GM19452 (cell line): ENCODE measurements at regions not wholly inside any gene's neighbourhood (a gene's known extent, or its start where the extent isn't known, plus 50 kb on each side); places are given as distances from the start of the nearest gene placed in this dataset.
"Not testable (repeated sequence)": the region's sequence is repeated elsewhere in the genome, so short reads cannot be mapped to it uniquely, and the experiment has no call there.

Experiments used
- ATAC-seq: cut with Tn5 transposase; IDR thresholded peaks from one replicate; pipeline ENCODE4 v1.9.1; 2021; ENCODE audit not compliant: unreplicated experiment

DNA sequence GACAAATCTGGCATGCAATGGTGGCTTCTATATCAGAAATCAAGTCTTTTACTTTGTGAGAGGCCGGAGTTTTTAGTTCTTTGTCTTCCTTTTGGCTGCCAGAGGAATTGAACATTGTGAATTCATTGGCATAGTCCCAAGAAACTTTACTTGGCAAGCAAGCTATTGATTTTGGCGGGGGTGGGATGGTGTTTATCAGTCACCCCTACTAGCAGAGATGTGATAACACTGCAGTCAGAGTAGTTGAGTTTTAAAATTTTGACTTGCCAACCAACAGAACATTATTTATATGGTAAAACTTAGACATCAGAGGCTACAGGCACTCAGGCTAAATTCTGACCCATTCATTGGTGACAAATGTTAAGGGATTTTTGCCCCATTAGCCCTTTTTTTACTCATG lies 129.7 kb downstream of the FAM72C start:
- ATAC-seq, result not testable (repeated sequence)

DNA sequence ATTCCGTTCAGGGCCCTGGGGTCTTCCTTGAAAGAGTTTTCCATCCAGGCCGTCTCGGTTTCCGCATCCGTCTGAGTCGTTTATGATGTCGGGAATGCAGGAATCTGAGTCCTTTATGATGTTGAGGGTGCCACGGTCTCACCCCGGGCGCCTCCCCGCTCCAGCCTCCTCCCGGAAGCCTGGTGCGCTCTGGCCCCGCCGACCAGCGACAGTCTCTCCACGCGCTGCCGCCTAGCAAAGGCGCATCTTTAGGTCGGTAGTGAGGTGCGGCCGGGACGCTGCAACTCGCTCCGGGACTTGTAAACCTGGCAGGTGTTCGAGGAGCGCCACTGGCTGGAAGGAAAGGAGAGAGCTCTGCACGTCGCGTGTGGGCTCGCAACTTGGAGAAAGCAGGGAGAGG lies 132.6 kb downstream of the FAM72C start:
- ATAC-seq, result not testable (repeated sequence)

DNA sequence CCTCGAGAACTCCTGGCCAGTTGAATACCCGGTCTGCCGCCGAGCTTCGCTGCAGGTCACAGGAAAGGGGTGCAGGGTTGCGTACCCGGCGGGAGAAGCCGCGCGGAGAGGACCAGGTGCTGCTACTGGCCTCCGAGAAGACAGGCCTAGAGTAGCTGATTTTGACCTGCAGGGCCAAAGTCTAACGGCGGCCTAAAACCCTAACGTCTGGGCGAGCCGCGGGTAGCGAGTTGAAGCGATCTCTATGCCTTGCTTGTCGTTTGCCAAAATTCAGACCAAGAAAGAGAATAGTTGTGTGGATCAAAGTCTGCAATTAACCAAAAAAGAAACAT lies 133.2 kb downstream of the FAM72C start:
- not testable (repeated sequence) for ATAC-seq

DNA sequence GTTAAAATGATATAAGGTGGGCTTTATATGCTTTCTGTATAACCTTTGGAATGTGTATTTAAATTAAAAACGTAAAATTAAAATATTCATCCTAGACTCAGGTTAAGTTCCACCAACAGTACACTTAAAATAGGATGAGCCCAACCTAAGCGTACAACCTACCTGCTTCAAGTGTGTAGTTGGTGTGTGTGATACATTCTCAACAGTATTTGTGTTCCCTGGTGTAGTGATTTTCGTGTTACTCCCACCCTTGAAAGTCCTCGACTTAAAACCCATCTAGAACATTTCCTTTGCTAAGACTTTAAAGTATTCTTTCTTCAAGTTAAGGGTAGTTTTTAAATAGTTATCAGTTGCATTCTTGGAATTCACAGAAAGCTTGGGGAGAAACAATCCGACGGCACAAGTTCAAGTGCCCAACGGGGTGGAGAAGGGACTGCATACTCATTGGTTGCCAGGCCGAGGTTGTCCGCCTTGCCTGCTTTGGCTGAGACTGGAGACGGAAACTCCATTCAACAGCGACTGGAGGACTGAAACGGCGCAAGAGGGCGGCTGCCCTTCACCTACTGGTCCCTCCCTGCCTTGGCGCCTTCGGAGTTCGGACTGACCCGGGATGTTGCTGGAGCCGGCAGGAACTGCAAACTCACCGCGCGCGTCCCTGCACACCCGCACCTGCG lies 133.7 kb downstream of the FAM72C start:
- ATAC-seq, result not testable (repeated sequence)

DNA sequence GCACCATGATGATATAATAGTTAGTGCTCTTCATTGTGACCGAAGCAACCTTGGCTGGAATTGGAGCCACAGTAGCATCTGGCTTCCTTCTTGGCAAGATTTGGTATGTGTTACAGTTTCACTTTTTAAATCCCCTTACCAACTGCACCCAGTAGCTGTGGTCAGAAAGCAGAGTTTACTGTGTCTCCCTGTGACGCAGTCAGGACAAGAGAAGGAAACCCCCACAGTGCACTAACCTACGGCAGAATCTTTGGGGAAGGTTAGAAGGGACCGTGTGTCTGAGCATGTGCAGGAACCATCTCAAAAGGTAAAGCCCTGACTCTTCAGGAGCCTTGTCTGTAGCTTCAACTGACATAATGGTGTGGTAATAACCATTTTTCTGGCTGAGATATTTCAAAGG lies 138.4 kb downstream of the FAM72C start:
- ATAC-seq, result not testable (repeated sequence)

DNA sequence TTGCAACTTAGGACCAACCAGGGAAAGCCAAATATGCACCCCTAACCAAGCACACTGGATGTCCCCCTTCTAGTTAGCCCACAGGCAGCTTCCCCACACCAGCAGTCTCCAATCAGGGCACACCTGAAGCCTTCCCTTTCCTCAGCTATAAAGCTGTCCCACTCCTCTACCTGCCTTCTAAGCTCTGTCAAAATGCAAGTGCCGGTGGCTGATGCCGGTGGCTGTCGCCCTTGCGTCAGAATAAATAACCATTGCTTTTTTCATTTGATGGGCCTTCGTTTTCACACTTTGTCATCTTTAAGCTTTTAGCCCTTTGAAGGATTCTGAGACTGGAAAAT lies 139.4 kb downstream of the FAM72C start:
- ATAC-seq, result not testable (repeated sequence)

DNA sequence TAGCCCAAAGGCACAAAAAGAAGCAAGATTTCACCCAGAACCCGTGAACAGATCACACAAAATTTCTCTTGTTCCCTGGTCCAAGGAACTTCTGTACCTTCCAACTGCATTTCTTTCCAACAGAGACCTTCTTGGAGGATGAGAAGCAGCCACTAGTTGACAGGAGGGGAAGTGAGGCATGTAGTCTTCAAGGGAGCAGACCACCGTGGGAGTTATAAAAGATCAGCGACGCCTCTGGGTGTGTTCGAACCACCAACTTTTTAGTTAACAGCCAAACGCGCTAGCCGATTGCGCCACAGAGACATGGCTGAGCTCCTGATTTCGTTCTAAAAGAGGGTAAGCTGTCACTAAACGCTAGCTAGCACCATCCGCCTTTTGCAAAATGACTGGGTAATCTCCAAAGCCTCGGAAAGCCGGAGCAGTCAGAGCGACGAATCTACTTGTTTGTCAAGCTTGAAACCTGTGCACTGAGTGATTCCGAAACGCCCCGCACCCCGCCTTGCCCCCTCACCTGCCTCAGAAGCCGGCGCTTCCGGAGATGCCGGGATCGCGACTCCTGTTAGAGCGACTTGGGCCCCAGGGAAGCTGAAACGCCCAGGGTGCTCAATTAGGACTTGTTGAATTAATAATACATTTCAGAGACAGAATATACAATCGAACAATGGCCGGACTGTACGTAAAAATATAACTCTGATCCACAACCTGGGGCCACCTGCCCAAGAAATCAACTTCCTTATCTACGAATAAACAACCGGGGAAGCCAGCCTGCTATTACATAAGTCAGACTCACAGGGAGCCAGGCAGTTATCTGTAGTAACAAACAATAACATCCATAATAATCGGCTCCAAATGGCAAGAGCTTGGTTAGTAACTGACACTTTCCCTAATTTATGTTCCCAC lies 140.1 kb downstream of the FAM72C start:
- not testable (repeated sequence) for ATAC-seq

DNA sequence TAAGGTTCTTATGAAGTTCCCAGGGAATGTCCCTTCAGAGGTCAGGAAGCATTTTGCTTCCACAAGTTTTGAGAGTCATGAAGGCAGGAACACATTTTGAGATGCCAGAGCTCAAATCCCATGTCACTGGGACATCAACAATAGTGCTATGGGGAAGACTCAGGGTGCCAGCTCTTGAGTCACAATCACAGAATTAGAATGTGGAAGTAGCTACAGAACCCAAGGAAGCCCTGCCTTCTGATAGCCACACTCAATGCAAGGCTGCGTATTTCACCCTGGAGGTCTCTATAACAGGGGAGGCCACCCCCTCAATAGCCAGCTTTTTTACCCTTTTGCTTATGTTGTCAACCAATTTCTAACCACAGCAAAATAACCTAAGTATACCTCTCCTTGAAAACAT lies 145.6 kb downstream of the FAM72C start:
- not testable (repeated sequence) for ATAC-seq

DNA sequence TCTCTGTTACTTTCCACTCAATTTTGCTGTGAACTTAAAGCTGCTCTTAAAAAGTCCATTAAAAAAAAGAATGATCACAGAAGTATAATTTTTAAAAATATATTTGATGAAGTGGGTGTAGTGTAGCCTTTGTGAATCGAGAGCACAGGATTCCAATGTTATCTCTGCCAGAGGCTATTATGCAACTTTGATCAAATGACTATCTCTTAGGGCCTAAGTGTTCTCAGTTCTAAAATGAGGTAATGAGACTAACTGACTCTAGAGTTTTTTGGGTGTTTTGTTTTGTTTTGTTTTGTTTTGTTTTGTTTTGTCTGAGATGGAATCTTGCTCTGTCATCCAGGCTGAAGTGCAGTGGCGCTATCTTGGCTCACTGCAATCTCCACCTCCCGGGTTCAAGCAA lies 147.5 kb downstream of the FAM72C start:
- ATAC-seq, result not testable (repeated sequence)

DNA sequence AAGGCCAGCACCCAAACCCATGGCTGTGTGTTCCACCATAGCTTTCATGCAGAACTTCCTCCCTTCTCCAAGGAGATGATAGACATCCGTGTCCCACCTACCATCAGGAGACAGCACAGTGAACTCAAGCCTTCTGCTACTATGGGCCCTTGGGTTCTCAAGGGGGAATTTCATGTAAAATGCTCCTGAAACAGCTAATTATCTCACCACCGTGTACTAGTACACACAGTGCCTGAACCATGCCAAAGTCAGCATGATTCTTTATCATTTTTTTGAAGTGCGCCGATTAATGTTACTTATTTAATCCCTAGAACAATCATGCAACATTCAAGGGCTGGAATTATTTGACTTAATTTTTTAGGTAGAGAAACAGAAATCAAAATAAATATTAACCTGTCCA lies 151.7 kb downstream of the FAM72C start:
- ATAC-seq, result not testable (repeated sequence)

DNA sequence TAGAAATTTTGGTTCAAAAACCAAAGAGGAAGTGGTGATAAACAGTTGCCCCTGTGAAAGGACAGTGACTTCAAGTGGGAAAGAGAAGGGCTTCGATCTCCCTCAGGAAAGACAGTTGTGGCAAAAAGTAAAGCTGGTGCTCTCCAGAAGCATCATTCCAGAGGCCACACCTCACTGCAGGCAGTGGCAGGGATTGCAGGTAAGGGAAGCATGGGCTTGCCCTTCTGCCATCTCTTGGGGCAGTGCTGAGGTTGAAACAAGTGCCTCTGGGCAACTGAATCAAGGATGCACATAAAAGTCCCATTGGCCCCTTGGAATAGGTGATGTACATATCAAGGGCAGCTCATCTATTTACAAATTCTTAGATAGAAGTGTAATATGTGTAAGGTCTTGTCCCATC lies 155.4 kb downstream of the FAM72C start:
- not testable (repeated sequence) for ATAC-seq

DNA sequence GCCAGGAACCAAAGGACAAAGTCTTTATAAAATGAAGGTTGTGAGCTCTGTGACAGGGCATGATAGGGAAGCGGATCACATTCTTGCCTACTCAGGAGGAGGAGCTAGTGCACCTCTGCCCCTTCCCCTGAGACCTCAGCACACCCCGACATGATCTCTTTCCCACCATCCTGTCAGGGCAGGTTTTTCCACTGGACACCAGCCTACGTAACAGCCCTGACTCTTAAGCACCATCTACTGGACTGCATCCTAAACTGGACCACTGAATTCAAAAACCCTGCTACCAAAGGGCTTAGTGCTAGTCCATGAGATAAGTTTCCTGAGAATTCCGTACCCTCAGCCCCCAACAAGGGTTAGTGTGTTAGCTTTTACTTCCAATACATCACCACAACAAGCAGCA lies 166.4 kb downstream of the FAM72C start:
- not testable (repeated sequence) for ATAC-seq

DNA sequence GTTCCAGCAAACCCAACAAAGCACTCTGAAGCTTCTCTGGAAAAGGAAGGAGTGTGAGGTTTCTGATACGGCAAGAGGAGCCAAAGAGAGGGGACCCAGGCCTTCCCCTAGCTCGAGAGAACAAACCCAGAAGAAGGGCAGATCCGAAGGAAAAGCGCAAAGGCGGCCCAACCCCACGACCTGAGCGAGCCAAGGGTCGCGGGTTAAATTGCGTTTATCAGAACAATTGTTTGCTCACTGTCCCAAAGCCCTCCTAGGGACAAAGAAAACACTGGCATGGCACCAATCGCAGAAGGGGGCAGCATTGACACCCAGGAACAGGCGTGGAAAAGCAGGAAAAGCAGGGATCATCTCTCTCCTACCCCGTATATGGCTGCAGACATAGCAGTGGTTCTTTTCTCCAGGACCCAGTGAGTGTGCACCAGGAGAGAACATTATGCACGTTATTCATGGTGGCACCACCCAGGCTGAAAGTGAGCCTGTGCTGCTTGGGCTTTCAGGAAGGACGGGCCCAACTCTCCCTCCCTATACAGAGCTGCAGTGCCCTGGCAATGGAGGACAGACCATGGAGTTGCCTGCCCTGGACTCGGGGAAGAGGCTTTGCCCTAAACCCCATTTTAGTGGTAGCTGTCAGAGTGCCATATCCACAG lies 167.0 kb downstream of the FAM72C start:
- ATAC-seq, result not testable (repeated sequence)

DNA sequence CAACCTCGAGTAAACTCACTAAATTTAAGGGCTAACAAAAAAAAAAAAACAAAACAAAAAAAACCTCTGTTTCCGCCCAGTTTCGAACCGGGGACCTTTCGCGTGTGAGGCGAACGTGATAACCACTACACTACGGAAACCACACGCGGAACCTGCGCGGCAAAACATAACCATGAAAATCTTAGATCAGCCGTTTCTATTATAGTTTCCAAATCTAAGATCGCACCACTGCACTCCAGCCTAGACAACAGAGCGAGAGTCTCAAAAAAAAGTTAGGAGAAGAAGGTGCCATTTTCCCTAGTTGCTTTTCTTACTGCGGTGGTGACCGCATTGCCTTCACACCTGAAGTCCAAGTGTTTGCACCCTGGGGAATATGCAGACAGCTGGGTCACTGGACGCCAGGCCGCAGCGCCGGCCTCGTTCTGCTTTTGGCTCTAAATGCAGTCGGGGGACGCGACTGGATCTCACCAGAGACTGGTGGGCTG lies 167.8 kb downstream of the FAM72C start:
- peak; percentile 52 for ATAC-seq

DNA sequence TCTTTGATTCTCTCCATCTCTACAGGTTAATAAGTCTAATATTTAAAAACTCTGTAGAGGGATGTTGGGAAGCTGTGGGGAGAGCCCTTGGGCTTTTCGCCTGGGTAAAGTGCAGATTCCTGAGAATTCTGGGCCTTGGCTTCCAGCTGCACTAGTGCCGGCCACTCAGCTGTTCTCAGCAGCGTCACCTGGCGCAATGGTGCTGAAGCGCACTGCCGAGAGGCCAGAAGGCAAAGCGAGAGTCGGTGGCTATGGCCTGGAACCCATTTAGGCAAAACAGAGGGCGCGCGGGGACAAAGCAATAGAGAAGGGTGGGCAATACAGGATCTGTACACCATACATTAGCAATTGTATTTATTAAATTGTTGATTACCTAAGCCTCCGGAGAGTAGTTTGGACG lies 168.7 kb downstream of the FAM72C start:
- not testable (repeated sequence) for ATAC-seq

DNA sequence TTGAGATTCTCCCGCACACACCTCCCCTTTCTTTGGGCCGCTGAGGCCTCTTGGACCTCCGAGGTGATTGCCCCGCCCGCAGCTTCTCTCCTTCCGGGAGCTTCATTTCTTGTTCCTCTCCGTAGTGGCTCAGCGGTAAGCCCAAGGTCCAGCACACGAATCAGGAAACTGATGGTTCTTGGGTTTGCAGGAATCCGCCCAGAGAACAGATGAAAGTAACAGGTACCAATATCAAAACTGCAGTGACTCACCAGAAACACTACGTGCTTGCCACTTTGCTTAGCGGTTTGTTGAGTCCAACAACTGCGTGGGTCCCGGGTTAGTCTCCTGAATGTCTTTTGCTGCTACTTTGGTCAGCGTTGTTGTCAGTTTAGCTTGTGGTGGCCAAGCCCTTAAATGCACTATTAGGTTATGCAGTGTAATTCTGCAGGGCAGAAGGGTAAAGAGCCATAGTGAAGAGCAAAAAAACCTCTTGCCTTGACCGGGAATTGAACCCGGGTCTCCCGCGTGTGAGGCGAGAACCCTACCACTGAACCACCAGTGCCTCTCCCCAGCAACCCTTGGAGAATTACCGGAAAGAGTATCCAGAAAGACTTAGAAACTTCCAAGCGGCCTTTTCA lies 172.1 kb downstream of the FAM72C start:
- peak; percentile 49 for ATAC-seq

DNA sequence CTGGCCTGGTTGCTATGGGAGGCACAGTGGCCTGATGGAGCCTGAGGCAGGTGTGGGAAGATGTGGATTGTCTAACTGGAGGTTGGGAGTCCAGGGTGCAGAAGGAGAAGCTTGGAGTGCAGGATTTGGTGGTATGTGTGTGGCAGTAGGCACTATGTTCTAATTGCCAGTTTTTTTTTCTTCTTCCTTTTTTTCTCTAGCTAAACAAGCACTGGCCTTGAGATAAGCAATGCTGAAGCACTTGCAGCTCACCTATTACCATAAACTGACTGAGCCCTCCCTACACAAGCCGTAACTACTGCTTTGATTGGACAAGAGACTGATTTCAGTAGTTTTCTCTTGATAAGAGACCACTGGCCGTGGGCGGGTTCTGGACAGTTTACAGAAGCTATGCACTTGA lies 175.4 kb downstream of the FAM72C start:
- ATAC-seq, result not testable (repeated sequence)

DNA sequence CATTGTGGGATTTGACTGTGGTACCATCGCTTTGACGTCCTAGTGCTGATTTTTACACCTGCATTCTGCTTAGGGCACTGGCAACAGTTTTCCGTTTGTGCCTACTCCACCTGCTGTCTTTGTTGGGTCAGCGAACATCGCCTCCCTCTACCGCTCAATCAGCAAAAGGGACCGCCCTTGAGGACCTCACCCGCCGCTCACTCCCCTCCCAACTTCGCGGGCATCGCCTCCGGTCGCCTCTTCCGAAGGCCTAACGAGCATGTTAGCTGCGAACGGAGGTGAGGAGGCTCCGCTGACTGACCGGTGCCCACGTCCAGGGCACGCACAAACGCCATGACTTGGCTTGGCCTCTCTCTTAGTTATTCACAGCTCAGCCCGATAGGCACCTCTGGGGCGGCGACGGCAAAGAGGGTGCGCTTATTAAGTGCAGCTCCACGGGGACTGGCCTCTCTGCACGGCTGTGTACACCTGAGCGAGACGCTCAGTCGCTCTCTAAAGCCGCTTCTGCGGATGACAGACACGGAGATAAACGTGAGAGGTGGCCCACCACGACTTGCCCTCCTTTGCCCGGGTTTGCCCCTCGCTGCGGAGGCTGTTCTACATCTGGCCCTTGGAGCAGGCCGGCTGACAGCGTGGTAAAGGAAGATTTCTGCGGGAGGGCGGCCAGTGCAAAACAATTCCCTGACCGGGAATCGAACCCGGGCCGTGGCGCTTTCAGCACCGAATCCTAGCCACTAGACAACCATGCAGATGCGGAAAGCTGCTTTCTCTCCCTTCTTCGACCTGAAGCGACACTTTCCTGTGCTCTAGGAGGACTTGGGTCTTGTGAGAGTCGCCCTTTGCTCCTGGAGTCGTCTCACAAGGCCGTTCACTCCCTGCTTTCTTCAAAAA lies 179.5 kb downstream of the FAM72C start:
- not testable (repeated sequence) for ATAC-seq

DNA sequence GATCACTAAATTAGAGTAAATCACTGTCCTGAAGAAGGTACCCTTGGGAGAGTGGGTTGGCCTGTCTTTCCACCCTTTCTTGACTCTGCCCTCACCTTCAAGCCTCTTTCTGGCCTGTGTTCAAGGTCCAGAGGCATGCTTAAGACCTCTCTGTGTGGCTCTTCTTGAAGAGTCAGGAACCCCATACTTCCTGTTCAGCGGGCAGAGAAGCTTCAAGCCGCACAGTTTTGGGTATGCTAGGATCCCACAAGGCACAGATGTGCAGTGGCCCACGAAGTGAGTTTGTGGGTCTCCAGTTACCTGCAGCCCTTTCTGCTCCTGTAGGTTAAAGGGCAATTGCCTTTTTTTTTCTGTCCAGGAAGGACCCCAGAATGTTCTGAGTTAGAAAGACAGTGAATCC lies 185.4 kb downstream of the FAM72C start:
- not testable (repeated sequence) for ATAC-seq

DNA sequence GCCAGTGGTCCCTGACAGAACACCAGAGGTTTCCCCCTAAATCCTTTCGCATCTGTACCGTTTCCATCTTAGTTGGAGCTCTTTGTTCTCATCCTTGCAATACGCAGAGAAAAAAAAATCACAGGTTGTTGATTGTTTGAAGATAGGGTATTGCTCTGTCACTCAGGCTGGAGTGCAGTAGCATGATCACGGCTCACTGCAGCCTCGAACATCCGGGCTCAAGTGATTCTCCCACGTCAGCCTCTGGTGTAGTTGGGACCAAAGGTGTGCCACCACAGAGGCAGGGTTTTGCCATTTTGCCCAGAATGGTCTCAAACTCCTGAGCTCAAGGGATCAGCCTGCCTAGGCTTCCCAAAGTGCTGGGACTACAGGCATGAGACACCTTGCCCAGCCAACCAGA lies 185.9 kb downstream of the FAM72C start:
- not testable (repeated sequence) for ATAC-seq
